K562 (cell line): ENCODE measurements at regions not wholly inside any gene's neighbourhood (a gene's known extent, or its start where the extent isn't known, plus 50 kb on each side); places are given as distances from the start of the nearest gene placed in this dataset.

ENCODE experiments used
- ATAC-seq: fragments of 200-7000 bp; cut with Tn5 transposase; 3 replicates; pipeline ENCODE4 v1.9.1; 2020; ENCODE audit warnings: moderate library complexity
- BruUV-seq: library from RNA; stranded (reverse); fragments of 400-500 nt; replicated peaks from 2 replicates; lab custom pipeline; 2021; lab: Mats Ljungman, UMichigan
- CTCF ChIA-PET: fragments of 300-600 bp; formaldehyde crosslinking; extraction: SDS; loops from one replicate; lab custom pipeline; 2021; ENCODE audit warnings: low intra/inter-chr PET ratio; lab: Yijun Ruan, JAX
- POLR2A ChIA-PET: fragments of 300-600, 350-650 bp; sonication (Branson Sonifier 250); formaldehyde crosslinking; extraction: SDS; loops from one replicate; lab custom pipeline; 2021; ENCODE audit warnings: antibody characterized with exemption, inconsistent platforms; lab: Yijun Ruan, JAX
- DNase-seq, 4 experiments: peaks; one replicate each; pipeline versions ENCODE4 v3.0.0 to v3.0.0-alpha.2; 2011 to 2018; ENCODE audit warnings: low spot score in 3 of 4, mixed read lengths in 3 of 4; ENCODE audit errors: extremely low read depth in 1 of 4
- FAIRE-seq: peaks from 2 replicates; lab custom pipeline; 2011; peaks lifted over from hg19 to GRCh38; lab: Jason Lieb, UNC
- H2AFZ ChIP-seq: 2 replicates; pipeline ENCODE4 v1.6.0; 2011; ENCODE audit warnings: low read depth, low read length, control low read depth, inconsistent platforms
- H3K27ac ChIP-seq: fragments of 200-600 bp; 3 replicates; pipeline ENCODE4 v1.8.0; 2011; ENCODE audit warnings: low read depth, mild to moderate bottlenecking, control low read depth, inconsistent platforms, low read length, moderate library complexity, mixed read lengths; ENCODE audit errors: extremely low read depth
- H3K27me3 ChIP-seq, 2 experiments: fragments of 300-600 bp in 1 of 2; 2 replicates in 1 of 2; 3 replicates in 1 of 2; pipeline versions ENCODE4 v1.6.0 to v1.8.0; 2011; ENCODE audit warnings: inconsistent platforms in 2 of 2, low read length in 2 of 2, mild to moderate bottlenecking in 1 of 2, mixed read lengths in 1 of 2, moderate library complexity in 1 of 2; ENCODE audit not compliant: control insufficient read depth in 2 of 2, insufficient read depth in 2 of 2
- H3K36me3 ChIP-seq: fragments of 300-600 bp; 3 replicates; pipeline ENCODE4 v1.8.0; 2011; ENCODE audit warnings: mild to moderate bottlenecking, low read length, inconsistent platforms; ENCODE audit not compliant: control insufficient read depth, insufficient read depth
- H3K4me1 ChIP-seq, 2 experiments: fragments of 200-600 bp in 1 of 2; replicated peaks in 1 of 2; 2 replicates in 1 of 2; 3 replicates in 1 of 2; pipeline versions ENCODE4 v1.5.1 to v1.8.0; 2011; ENCODE audit warnings: inconsistent platforms in 2 of 2, low read length in 2 of 2, mild to moderate bottlenecking in 1 of 2, mixed read lengths in 1 of 2, moderate library complexity in 1 of 2; ENCODE audit not compliant: control insufficient read depth in 2 of 2, insufficient read depth in 2 of 2
- H3K4me2 ChIP-seq: 2 replicates; pipeline ENCODE4 v1.6.1; 2011; ENCODE audit warnings: low read length, control low read depth, inconsistent platforms, mixed read lengths; ENCODE audit not compliant: insufficient read depth
- H3K4me3 ChIP-seq: fragments of 200-600 bp; sonication (generic), shearing (Covaris generic); 2 replicates; pipeline ENCODE4 v1.5.1; 2016; ENCODE audit warnings: control low read depth, inconsistent platforms
- H3K79me2 ChIP-seq: fragments of 200-600 bp; 3 replicates; pipeline ENCODE4 v1.8.0; 2011; ENCODE audit warnings: low read length, inconsistent platforms; ENCODE audit not compliant: control insufficient read depth, insufficient read depth
- H3K9ac ChIP-seq, 2 experiments: 2 replicates each; pipeline versions ENCODE4 v1.6.0 to v1.6.1; 2011; ENCODE audit warnings: low read depth in 2 of 2, low read length in 2 of 2, control low read depth in 1 of 2, inconsistent platforms in 1 of 2, mild to moderate bottlenecking in 1 of 2, mixed read lengths in 1 of 2; ENCODE audit not compliant: insufficient read depth in 1 of 2
- H3K9me1 ChIP-seq: one replicate; pipeline ENCODE4 v1.6.0; 2011; ENCODE audit warnings: inconsistent platforms, mild to moderate bottlenecking, low read length, moderate library complexity; ENCODE audit not compliant: control insufficient read depth, insufficient read depth
- H3K9me3 ChIP-seq: replicated peaks from 2 replicates; pipeline ENCODE4 v1.5.1; 2011; ENCODE audit warnings: low read depth, low read length, inconsistent platforms; ENCODE audit not compliant: control insufficient read depth, insufficient read depth
- H4K20me1 ChIP-seq: replicated peaks from 2 replicates; pipeline ENCODE4 v1.6.1; 2011; ENCODE audit warnings: low read length, inconsistent platforms, mixed read lengths; ENCODE audit not compliant: control insufficient read depth, insufficient read depth
- CBX3 ChIP-seq, 2 experiments: IDR thresholded peaks; 1 replicate in 1 of 2; 2 replicates in 1 of 2; pipeline ENCODE4 v1.6.1; 2012; ENCODE audit warnings: inconsistent platforms in 2 of 2, low read length in 2 of 2, borderline replicate concordance in 1 of 2, control low read depth in 1 of 2
- CREB1 ChIP-seq, 2 experiments: sonication (generic) in 1 of 2; formaldehyde crosslinking in 1 of 2; IDR thresholded peaks; 2 replicates each; pipeline versions ENCODE4 v1.6.1 to v1.8.0; 2012 to 2022; ENCODE audit warnings: inconsistent platforms in 1 of 2, mild to moderate bottlenecking in 1 of 2, missing genetic modification reagents in 1 of 2, moderate library complexity in 1 of 2
- E2F3 ChIP-seq: fragments of 250-450 bp; sonication (Bioruptor Pico); IDR thresholded peaks from 2 replicates; pipeline ENCODE4 v1.4.0; 2020; ENCODE audit warnings: mild to moderate bottlenecking
- EP300 ChIP-seq: IDR thresholded peaks from 2 replicates; pipeline ENCODE4 v1.6.1; 2012; ENCODE audit warnings: low read length, improper control_type of control experiment
- LARP7 ChIP-seq: fragments of 450-650 bp; IDR thresholded peaks from 2 replicates; pipeline ENCODE4 v1.6.1; 2016
- NR4A1 ChIP-seq, 2 experiments: fragments of 250-450 bp in 1 of 2; fragments of 450-650 bp in 1 of 2; sonication (Bioruptor Pico) in 1 of 2; IDR thresholded peaks; 2 replicates each; pipeline versions ENCODE4 v1.4.0 to v1.6.1; 2016 to 2020; ENCODE audit warnings: mild to moderate bottlenecking in 2 of 2, missing compliant biosample characterization in 1 of 2, missing genetic modification characterization in 1 of 2, moderate library complexity in 1 of 2
- PCBP1 ChIP-seq: fragments of 200-400 bp; formaldehyde crosslinking; IDR thresholded peaks from 2 replicates; pipeline ENCODE4 v1.6.1; 2018; ENCODE audit warnings: mild to moderate bottlenecking, low read depth, low read length; ENCODE audit not compliant: poor library complexity, severe bottlenecking
- WHSC1 ChIP-seq: IDR thresholded peaks from one replicate; pipeline ENCODE4 v1.6.1; 2012; ENCODE audit warnings: low read length, control low read depth, inconsistent platforms
- XRCC4 ChIP-seq: IDR thresholded peaks from one replicate; pipeline ENCODE4 v1.6.1; 2011; ENCODE audit not compliant: insufficient read depth, insufficient read length; ENCODE audit errors: extremely low read depth
- ZFPM2 ChIP-seq: fragments of 250-450 bp; sonication (Bioruptor Pico); IDR thresholded peaks from 2 replicates; pipeline ENCODE4 v1.5.1; 2022; ENCODE audit warnings: mild to moderate bottlenecking
- ZNF3 ChIP-seq: fragments of 250-450 bp; sonication (Bioruptor Pico); IDR thresholded peaks from 2 replicates; pipeline ENCODE4 v1.5.0; 2021; ENCODE audit warnings: mild to moderate bottlenecking, moderate library complexity
- WGBS: fragments of 100-300 bp; shearing (Covaris generic); methylation state at CpG from one replicate; pipeline ENCODE4 v1.1.6; 2016; ENCODE audit warnings: low coverage, mixed read lengths; ENCODE audit not compliant: insufficient coverage; ENCODE audit errors: missing lambda C conversion rate; 5-methylcytosine and 5-hydroxymethylcytosine counted together
- in situ Hi-C: fragments of 300-500 bp; cut with MboI; formaldehyde crosslinking; loops from 4 replicates; pipeline ENCODE4 v1.15.0; 2018; ENCODE audit warnings: inconsistent platforms, mixed read lengths
- intact Hi-C: fragments of 100-400 bp; cut with micrococcal nuclease; formaldehyde crosslinking; loops from 2 replicates; pipeline ENCODE4 v1.14.2; 2022
- TF ChIP-seq, protein P1 (sequence below): fragments of 200-800 bp; sonication (Bioruptor generic); IDR thresholded peaks from 2 replicates; pipeline ENCODE4 v1.6.1; 2016; ENCODE audit warnings: missing genetic modification characterization, missing compliant biosample characterization
- TF ChIP-seq, protein P2 (sequence below): fragments of 250-450 bp; sonication (Bioruptor Pico); IDR thresholded peaks from 2 replicates; pipeline ENCODE4 v1.8.0; 2021; ENCODE audit warnings: moderate library complexity, mild to moderate bottlenecking, inconsistent platforms
- TF ChIP-seq, protein P3 (sequence below): fragments of 150-350 bp; conservative IDR thresholded peaks from 2 replicates; pipeline ENCODE4 v1.6.1; 2014; ENCODE audit warnings: low read length

DNA sequence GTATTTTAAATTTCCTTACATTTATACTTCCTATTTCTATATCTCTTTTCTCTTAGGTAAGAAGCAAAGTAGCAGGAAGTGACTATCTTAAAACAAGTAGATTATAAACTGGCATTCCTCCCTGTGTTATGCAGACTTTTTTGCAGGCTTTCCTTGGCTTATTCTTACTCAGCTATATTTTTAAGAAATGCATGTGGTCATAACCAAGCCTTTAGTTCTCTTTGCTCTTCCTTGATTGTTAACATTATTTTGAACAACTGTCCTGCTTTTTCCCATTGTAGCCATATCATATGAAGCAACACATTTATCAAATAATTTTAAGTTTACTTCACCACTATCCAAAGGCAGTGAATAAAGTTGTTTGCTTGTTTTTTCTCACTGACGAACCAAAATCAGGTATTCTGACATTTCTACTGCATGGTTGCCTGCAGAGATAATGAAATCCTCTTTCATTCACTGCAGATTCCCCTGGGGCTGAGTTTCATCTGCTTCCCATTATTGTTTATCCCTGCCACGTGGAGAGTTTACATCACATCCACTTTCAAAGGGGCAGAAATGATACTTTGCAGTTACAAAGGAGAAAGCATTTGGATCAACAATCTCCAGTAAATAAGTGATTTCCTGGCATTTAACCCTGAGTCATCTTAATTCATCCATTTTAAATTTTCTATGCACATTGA is 389.9 kb upstream of the SEMA3C start:
- FAIRE-seq, result no peak
- H3K9ac ChIP-seq, result no peak overlapping the region
- no TSS peak for BruUV-seq
- no peaks in the 10 kb centered on the region for H3K9me1 ChIP-seq
- CTCF ChIA-PET, result no interaction called here
- WGBS, result 0% methylated on average over 2 of the region's 2 CpGs
- no peaks in the 10 kb centered on the region for H4K20me1 ChIP-seq
- DNase-seq, result no peak
- in situ Hi-C loops, result no loop called here
- TF ChIP-seq NR4A1 (CRISPR knock-in tag; IDR thresholded peaks at IDR 0.05), result no peak
- no peak for TF ChIP-seq NR4A1 (tag; IDR thresholded peaks at IDR 0.05)
- TF ChIP-seq E2F3 (CRISPR knock-in tag), result no peak
- no peak for TF ChIP-seq XRCC4
- TF ChIP-seq, protein P1, sequence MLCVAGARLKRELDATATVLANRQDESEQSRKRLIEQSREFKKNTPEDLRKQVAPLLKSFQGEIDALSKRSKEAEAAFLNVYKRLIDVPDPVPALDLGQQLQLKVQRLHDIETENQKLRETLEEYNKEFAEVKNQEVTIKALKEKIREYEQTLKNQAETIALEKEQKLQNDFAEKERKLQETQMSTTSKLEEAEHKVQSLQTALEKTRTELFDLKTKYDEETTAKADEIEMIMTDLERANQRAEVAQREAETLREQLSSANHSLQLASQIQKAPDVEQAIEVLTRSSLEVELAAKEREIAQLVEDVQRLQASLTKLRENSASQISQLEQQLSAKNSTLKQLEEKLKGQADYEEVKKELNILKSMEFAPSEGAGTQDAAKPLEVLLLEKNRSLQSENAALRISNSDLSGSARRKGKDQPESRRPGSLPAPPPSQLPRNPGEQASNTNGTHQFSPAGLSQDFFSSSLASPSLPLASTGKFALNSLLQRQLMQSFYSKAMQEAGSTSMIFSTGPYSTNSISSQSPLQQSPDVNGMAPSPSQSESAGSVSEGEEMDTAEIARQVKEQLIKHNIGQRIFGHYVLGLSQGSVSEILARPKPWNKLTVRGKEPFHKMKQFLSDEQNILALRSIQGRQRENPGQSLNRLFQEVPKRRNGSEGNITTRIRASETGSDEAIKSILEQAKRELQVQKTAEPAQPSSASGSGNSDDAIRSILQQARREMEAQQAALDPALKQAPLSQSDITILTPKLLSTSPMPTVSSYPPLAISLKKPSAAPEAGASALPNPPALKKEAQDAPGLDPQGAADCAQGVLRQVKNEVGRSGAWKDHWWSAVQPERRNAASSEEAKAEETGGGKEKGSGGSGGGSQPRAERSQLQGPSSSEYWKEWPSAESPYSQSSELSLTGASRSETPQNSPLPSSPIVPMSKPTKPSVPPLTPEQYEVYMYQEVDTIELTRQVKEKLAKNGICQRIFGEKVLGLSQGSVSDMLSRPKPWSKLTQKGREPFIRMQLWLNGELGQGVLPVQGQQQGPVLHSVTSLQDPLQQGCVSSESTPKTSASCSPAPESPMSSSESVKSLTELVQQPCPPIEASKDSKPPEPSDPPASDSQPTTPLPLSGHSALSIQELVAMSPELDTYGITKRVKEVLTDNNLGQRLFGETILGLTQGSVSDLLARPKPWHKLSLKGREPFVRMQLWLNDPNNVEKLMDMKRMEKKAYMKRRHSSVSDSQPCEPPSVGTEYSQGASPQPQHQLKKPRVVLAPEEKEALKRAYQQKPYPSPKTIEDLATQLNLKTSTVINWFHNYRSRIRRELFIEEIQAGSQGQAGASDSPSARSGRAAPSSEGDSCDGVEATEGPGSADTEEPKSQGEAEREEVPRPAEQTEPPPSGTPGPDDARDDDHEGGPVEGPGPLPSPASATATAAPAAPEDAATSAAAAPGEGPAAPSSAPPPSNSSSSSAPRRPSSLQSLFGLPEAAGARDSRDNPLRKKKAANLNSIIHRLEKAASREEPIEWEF (CRISPR knock-in tag), result no peak
- no peak for TF ChIP-seq PCBP1
- TF ChIP-seq, protein P2, sequence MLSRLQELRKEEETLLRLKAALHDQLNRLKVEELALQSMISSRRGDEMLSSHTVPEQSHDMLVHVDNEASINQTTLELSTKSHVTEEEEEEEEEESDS (CRISPR knock-in tag), result no peak
- TF ChIP-seq ZNF3 (CRISPR knock-in tag), result no peak
- no peak for TF ChIP-seq CBX3 (IDR thresholded peaks at IDR 0.05; ENCODE audit: borderline replicate concordance in 1 of 2, low read length in 2 of 2)
- TF ChIP-seq, protein P3, sequence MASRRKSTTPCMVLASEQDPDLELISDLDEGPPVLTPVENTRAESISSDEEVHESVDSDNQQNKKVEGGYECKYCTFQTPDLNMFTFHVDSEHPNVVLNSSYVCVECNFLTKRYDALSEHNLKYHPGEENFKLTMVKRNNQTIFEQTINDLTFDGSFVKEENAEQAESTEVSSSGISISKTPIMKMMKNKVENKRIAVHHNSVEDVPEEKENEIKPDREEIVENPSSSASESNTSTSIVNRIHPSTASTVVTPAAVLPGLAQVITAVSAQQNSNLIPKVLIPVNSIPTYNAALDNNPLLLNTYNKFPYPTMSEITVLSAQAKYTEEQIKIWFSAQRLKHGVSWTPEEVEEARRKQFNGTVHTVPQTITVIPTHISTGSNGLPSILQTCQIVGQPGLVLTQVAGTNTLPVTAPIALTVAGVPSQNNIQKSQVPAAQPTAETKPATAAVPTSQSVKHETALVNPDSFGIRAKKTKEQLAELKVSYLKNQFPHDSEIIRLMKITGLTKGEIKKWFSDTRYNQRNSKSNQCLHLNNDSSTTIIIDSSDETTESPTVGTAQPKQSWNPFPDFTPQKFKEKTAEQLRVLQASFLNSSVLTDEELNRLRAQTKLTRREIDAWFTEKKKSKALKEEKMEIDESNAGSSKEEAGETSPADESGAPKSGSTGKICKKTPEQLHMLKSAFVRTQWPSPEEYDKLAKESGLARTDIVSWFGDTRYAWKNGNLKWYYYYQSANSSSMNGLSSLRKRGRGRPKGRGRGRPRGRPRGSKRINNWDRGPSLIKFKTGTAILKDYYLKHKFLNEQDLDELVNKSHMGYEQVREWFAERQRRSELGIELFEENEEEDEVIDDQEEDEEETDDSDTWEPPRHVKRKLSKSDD, result no peak
- TF ChIP-seq LARP7, result no peak
- no peak for TF ChIP-seq ZFPM2 (CRISPR knock-in tag)
- no peak for TF ChIP-seq CREB1 (IDR thresholded peaks at IDR 0.05)
- TF ChIP-seq CREB1 (CRISPR knock-in tag; IDR thresholded peaks at IDR 0.05), result no peak
- TF ChIP-seq EP300, result no peak
- TF ChIP-seq WHSC1, result no peak
- no peaks in the 10 kb centered on the region for H3K9me3 ChIP-seq
- no peak overlapping the region for H3K4me3 ChIP-seq
- no peaks in the 10 kb centered on the region for H3K4me1 ChIP-seq
- no peak overlapping the region for H2AFZ ChIP-seq
- POLR2A ChIA-PET, result no interaction called here
- intact Hi-C loops, result no loop called here
- no peak overlapping the region for H3K27ac ChIP-seq
- H3K27me3 ChIP-seq, result no peaks in the 10 kb centered on the region
- no peak overlapping the region for H3K4me2 ChIP-seq
- no peak for ATAC-seq
- H3K36me3 ChIP-seq, result no peaks in the 10 kb centered on the region
- no peaks in the 10 kb centered on the region for H3K79me2 ChIP-seq
